ENCODE measurements at regions not wholly inside any gene's neighbourhood (a gene's known extent, or its start where the extent isn't known, plus 50 kb on each side); places are given as distances from the start of the nearest gene placed in this dataset.

DNA sequence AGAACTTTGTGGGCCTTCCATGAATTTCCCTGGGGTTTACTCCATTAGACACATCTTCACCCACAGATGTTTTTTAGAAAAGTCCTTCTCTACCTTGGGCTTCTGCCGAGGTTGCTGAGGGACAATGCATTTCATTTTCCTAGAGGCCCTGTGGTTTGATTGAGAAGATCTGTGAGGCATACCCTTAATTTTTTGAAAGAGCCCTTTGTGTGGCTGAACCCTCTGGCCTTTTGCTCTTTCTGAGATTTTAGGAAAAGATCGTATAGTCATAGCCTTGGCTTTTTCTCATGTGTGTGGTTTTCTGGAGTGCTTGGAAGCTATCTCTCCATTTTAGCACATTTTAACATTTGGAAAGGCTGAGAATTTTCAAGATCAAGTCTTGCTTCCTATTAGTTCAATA lies 119.8 kb upstream of the LYZL1 start:
- TF ChIP-seq, protein P1, sequence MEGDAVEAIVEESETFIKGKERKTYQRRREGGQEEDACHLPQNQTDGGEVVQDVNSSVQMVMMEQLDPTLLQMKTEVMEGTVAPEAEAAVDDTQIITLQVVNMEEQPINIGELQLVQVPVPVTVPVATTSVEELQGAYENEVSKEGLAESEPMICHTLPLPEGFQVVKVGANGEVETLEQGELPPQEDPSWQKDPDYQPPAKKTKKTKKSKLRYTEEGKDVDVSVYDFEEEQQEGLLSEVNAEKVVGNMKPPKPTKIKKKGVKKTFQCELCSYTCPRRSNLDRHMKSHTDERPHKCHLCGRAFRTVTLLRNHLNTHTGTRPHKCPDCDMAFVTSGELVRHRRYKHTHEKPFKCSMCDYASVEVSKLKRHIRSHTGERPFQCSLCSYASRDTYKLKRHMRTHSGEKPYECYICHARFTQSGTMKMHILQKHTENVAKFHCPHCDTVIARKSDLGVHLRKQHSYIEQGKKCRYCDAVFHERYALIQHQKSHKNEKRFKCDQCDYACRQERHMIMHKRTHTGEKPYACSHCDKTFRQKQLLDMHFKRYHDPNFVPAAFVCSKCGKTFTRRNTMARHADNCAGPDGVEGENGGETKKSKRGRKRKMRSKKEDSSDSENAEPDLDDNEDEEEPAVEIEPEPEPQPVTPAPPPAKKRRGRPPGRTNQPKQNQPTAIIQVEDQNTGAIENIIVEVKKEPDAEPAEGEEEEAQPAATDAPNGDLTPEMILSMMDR (IDR thresholded peaks at IDR 0.05): no peak
- TF ChIP-seq POLR2A (IDR thresholded peaks at IDR 0.05): no peak
- TF ChIP-seq POLR2AphosphoS5 (IDR thresholded peaks at IDR 0.05): no peak
- no peak for TF ChIP-seq EP300 (IDR thresholded peaks at IDR 0.05)

Data from stomach (tissue), 4 donors.